ENCODE measurements at regions not wholly inside any gene's neighbourhood (a gene's known extent, or its start where the extent isn't known, plus 50 kb on each side); places are given as distances from the start of the nearest gene placed in this dataset.

GRCh38 chr2:129779783-129780182 lies 199.7 kb upstream of the RAB6C start:
- Mint-ChIP-seq H3K4me1 (no peaks in the 10 kb centered on the region), H3K4me3 (no peak overlapping the region), H3K27ac (no peak overlapping the region), H3K36me3 (ENCODE audit: low read depth) (no peaks in the 10 kb centered on the region), H3K27me3 (peaks cover 2% of the 10 kb centered on the region), H3K9me3 (no peaks in the 10 kb centered on the region)
- intact Hi-C loops (cut with micrococcal nuclease), result no loop called here
- DNase-seq, result no peak

GRCh38 chr2:129780316-129781270 lies 198.9 kb upstream of the RAB6C start:
- H3K36me3 Mint-ChIP-seq (ENCODE audit: low read depth), result no peaks in the 10 kb centered on the region
- no peak overlapping the region for H3K27ac Mint-ChIP-seq
- H3K9me3 Mint-ChIP-seq, result no peaks in the 10 kb centered on the region
- intact Hi-C loops (cut with micrococcal nuclease), result no loop called here
- H3K4me1 Mint-ChIP-seq, result no peaks in the 10 kb centered on the region
- H3K27me3 Mint-ChIP-seq, result peaks cover 2% of the 10 kb centered on the region
- DNase-seq, result no peak
- no peak overlapping the region for H3K4me3 Mint-ChIP-seq

GRCh38 chr2:129781749-129782632 lies 197.5 kb upstream of the RAB6C start:
- Mint-ChIP-seq H3K27ac (no peak overlapping the region), H3K27me3 (peaks cover 2% of the 10 kb centered on the region), H3K4me3 (no peak overlapping the region), H3K36me3 (ENCODE audit: low read depth) (no peaks in the 10 kb centered on the region), H3K9me3 (no peaks in the 10 kb centered on the region), H3K4me1 (no peaks in the 10 kb centered on the region)
- intact Hi-C loops (cut with micrococcal nuclease), result no loop called here
- DNase-seq, result no peak

GRCh38 chr2:129782633-129782990 lies 196.9 kb upstream of the RAB6C start:
- no peak for DNase-seq
- Mint-ChIP-seq H3K4me1 (no peaks in the 10 kb centered on the region), H3K9me3 (no peaks in the 10 kb centered on the region), H3K27ac (no peak overlapping the region), H3K36me3 (ENCODE audit: low read depth) (no peaks in the 10 kb centered on the region), H3K27me3 (peaks cover 2% of the 10 kb centered on the region), H3K4me3 (no peak overlapping the region)
- intact Hi-C loops (cut with micrococcal nuclease), result no loop called here

GRCh38 chr2:129784486-129784885 lies 195.0 kb upstream of the RAB6C start:
- H3K27ac Mint-ChIP-seq, result no peak overlapping the region
- H3K4me1 Mint-ChIP-seq, result no peaks in the 10 kb centered on the region
- intact Hi-C loops (cut with micrococcal nuclease), result no loop called here
- peaks cover 2% of the 10 kb centered on the region for H3K27me3 Mint-ChIP-seq
- DNase-seq, result no peak
- no peaks in the 10 kb centered on the region for H3K36me3 Mint-ChIP-seq (ENCODE audit: low read depth)
- H3K4me3 Mint-ChIP-seq, result no peak overlapping the region
- no peaks in the 10 kb centered on the region for H3K9me3 Mint-ChIP-seq

- Mint-ChIP-seq H3K27ac (no peak overlapping the region), H3K27me3 (no peaks in the 10 kb centered on the region), H3K36me3 (ENCODE audit: low read depth) (no peaks in the 10 kb centered on the region), H3K4me3 (no peak overlapping the region), H3K9me3 (no peaks in the 10 kb centered on the region), H3K4me1 (no peaks in the 10 kb centered on the region)
- intact Hi-C loops (cut with micrococcal nuclease), result no loop called here
- DNase-seq, result no peak
These were observed 187.8 kb upstream of the RAB6C start for GRCh38 chr2:129791712-129792111.

- H3K9me3 Mint-ChIP-seq, result no peaks in the 10 kb centered on the region
- no peaks in the 10 kb centered on the region for H3K27me3 Mint-ChIP-seq
- no peak overlapping the region for H3K27ac Mint-ChIP-seq
- H3K36me3 Mint-ChIP-seq (ENCODE audit: low read depth), result no peaks in the 10 kb centered on the region
- intact Hi-C loops (cut with micrococcal nuclease), result no loop called here
- H3K4me1 Mint-ChIP-seq, result no peaks in the 10 kb centered on the region
- no peak overlapping the region for H3K4me3 Mint-ChIP-seq
- DNase-seq, result no peak
These were observed 186.0 kb upstream of the RAB6C start for GRCh38 chr2:129793431-129793902.

GRCh38 chr2:129794116-129794515 lies 185.3 kb upstream of the RAB6C start:
- Mint-ChIP-seq H3K27me3 (no peaks in the 10 kb centered on the region), H3K9me3 (no peaks in the 10 kb centered on the region), H3K27ac (no peak overlapping the region), H3K36me3 (ENCODE audit: low read depth) (no peaks in the 10 kb centered on the region), H3K4me3 (no peak overlapping the region), H3K4me1 (no peaks in the 10 kb centered on the region)
- intact Hi-C loops (cut with micrococcal nuclease), result no loop called here
- DNase-seq, result no peak

- Mint-ChIP-seq H3K4me3 (no peak overlapping the region), H3K27me3 (no peaks in the 10 kb centered on the region), H3K27ac (no peak overlapping the region), H3K36me3 (ENCODE audit: low read depth) (no peaks in the 10 kb centered on the region), H3K9me3 (no peaks in the 10 kb centered on the region), H3K4me1 (no peaks in the 10 kb centered on the region)
- DNase-seq, result no peak
- intact Hi-C loops (cut with micrococcal nuclease), result no loop called here
These were observed 184.9 kb upstream of the RAB6C start for GRCh38 chr2:129794540-129794939.

GRCh38 chr2:129796225-129796624 lies 183.2 kb upstream of the RAB6C start:
- no peak for DNase-seq
- Mint-ChIP-seq H3K36me3 (ENCODE audit: low read depth) (no peaks in the 10 kb centered on the region), H3K4me3 (no peak overlapping the region), H3K4me1 (no peaks in the 10 kb centered on the region), H3K27me3 (peaks cover 4% of the 10 kb centered on the region), H3K27ac (no peak overlapping the region), H3K9me3 (no peaks in the 10 kb centered on the region)
- intact Hi-C loops (cut with micrococcal nuclease), result no loop called here

- no peak overlapping the region for H3K27ac Mint-ChIP-seq
- H3K9me3 Mint-ChIP-seq, result no peaks in the 10 kb centered on the region
- DNase-seq, result no peak
- no peaks in the 10 kb centered on the region for H3K36me3 Mint-ChIP-seq (ENCODE audit: low read depth)
- peaks cover 4% of the 10 kb centered on the region for H3K27me3 Mint-ChIP-seq
- no peak overlapping the region for H3K4me3 Mint-ChIP-seq
- intact Hi-C loops (cut with micrococcal nuclease), result no loop called here
- H3K4me1 Mint-ChIP-seq, result no peaks in the 10 kb centered on the region
These were observed 182.5 kb upstream of the RAB6C start for GRCh38 chr2:129796801-129797488.

GRCh38 chr2:129797489-129798300 lies 181.8 kb upstream of the RAB6C start:
- H3K27ac Mint-ChIP-seq, result no peak overlapping the region
- H3K4me1 Mint-ChIP-seq, result no peaks in the 10 kb centered on the region
- intact Hi-C loops (cut with micrococcal nuclease), result no loop called here
- DNase-seq, result no peak
- H3K4me3 Mint-ChIP-seq, result no peak overlapping the region
- H3K36me3 Mint-ChIP-seq (ENCODE audit: low read depth), result no peaks in the 10 kb centered on the region
- peaks cover 4% of the 10 kb centered on the region for H3K27me3 Mint-ChIP-seq
- no peaks in the 10 kb centered on the region for H3K9me3 Mint-ChIP-seq

- H3K27ac Mint-ChIP-seq, result no peak overlapping the region
These were observed 181.2 kb upstream of the RAB6C start for GRCh38 chr2:129798301-129798581.

More at GRCh38 chr2:129798301-129798581, 181.2 kb upstream of the RAB6C start:
- no peak overlapping the region for H3K4me3 Mint-ChIP-seq
- H3K9me3 Mint-ChIP-seq, result no peaks in the 10 kb centered on the region
- DNase-seq, result no peak
- H3K36me3 Mint-ChIP-seq (ENCODE audit: low read depth), result no peaks in the 10 kb centered on the region
- intact Hi-C loops (cut with micrococcal nuclease), result no loop called here
- H3K27me3 Mint-ChIP-seq, result peaks cover 4% of the 10 kb centered on the region
- H3K4me1 Mint-ChIP-seq, result no peaks in the 10 kb centered on the region
